Lower leg skin (tissue), 3 donors: ENCODE measurements at regions not wholly inside any gene's neighbourhood (a gene's known extent, or its start where the extent isn't known, plus 50 kb on each side); places are given as distances from the start of the nearest gene placed in this dataset.
"Not testable (repeated sequence)": the region's sequence is repeated elsewhere in the genome, so short reads cannot be mapped to it uniquely, and the experiment has no call there.

Source experiments
- CTCF ChIP-seq, 3 donors: fragments of 450-650 bp; IDR thresholded peaks; one replicate each; pipeline ENCODE4 v1.5.1; 2016; ENCODE audit warnings: antibody characterized with exemption in 3 of 3, mild to moderate bottlenecking in 3 of 3, moderate library complexity in 2 of 3
- POLR2A ChIP-seq, 2 donors: fragments of 450-650 bp; IDR thresholded peaks; one replicate each; pipeline ENCODE4 v1.6.1; 2016 to 2017; ENCODE audit warnings: antibody characterized with exemption in 2 of 2, mild to moderate bottlenecking in 1 of 2, moderate library complexity in 1 of 2

- not testable (repeated sequence) for TF ChIP-seq POLR2A, CTCF (IDR thresholded peaks at IDR 0.05)
Measured at GRCh38 chrX:147200494-147200893, 385.9 kb upstream of the CXorf51A start.
